Caco-2 (cell line): ENCODE measurements at regions not wholly inside any gene's neighbourhood (a gene's known extent, or its start where the extent isn't known, plus 50 kb on each side); places are given as distances from the start of the nearest gene placed in this dataset.
A peak's percentile ranks its signal among the peaks of the same experiment; 100 is the strongest.

ENCODE experiments used
- BruUV-seq: library from RNA; stranded (reverse); fragments of 400-500 nt; replicated peaks from 2 replicates; lab custom pipeline; 2021; lab: Mats Ljungman, UMichigan
- CTCF ChIA-PET: fragments of 300-600 bp; sonication (Branson Sonifier 250); formaldehyde crosslinking; loops from one replicate; lab custom pipeline; 2022; ENCODE audit warnings: antibody characterized with exemption; lab: Charles Lee
- POLR2A ChIA-PET: fragments of 300-600 bp; sonication (Branson Sonifier 250); formaldehyde crosslinking; loops from one replicate; lab custom pipeline; 2022; ENCODE audit warnings: antibody characterized with exemption; lab: Charles Lee
- DNase-seq, 2 experiments: peaks; one replicate each; pipeline versions ENCODE4 v3.0.0 to v3.0.0-alpha.2; 2020 to 2022
- H3K27me3 ChIP-seq: replicated peaks from 2 replicates; pipeline ENCODE4 v1.6.0; 2011; ENCODE audit warnings: low read length; ENCODE audit not compliant: control insufficient read depth, insufficient read depth
- H3K36me3 ChIP-seq: 2 replicates; pipeline ENCODE4 v1.5.1; 2011; ENCODE audit warnings: low read length; ENCODE audit not compliant: control insufficient read depth, insufficient read depth
- H3K4me1 ChIP-seq: fragments of 250-450 bp; sonication (Bioruptor Pico); 2 replicates; pipeline ENCODE4 v1.5.1; 2020; ENCODE audit warnings: mild to moderate bottlenecking
- H3K4me3 ChIP-seq: 2 replicates; pipeline ENCODE4 v1.5.1; 2011; ENCODE audit warnings: low read depth, mild to moderate bottlenecking, control low read depth, low read length
- H3K9me3 ChIP-seq: fragments of 250-450 bp; sonication (Bioruptor Pico); 2 replicates; pipeline ENCODE4 v1.5.1; 2020; ENCODE audit warnings: mild to moderate bottlenecking, moderate library complexity
- H3K27ac Mint-ChIP-seq: one replicate; pipeline ENCODE4 v1.8.0; 2022; ENCODE audit warnings: mixed read lengths; ENCODE audit not compliant: unreplicated experiment
- H3K27me3 Mint-ChIP-seq: one replicate; pipeline ENCODE4 v1.8.0; 2022; ENCODE audit warnings: mixed read lengths; ENCODE audit not compliant: insufficient read depth, unreplicated experiment
- H3K36me3 Mint-ChIP-seq: one replicate; pipeline ENCODE4 v1.8.0; 2022; ENCODE audit warnings: mild to moderate bottlenecking, mixed read lengths; ENCODE audit not compliant: insufficient read depth, unreplicated experiment
- H3K4me1 Mint-ChIP-seq: one replicate; pipeline ENCODE4 v1.8.0; 2022; ENCODE audit warnings: low read depth, mixed read lengths; ENCODE audit not compliant: unreplicated experiment
- H3K4me3 Mint-ChIP-seq: one replicate; pipeline ENCODE4 v1.8.0; 2022; ENCODE audit warnings: mild to moderate bottlenecking, moderate library complexity, mixed read lengths; ENCODE audit not compliant: unreplicated experiment
- H3K9me3 Mint-ChIP-seq: one replicate; pipeline ENCODE4 v1.8.0; 2022; ENCODE audit warnings: mixed read lengths; ENCODE audit not compliant: unreplicated experiment
- CTCF ChIP-seq, 2 experiments: fragments of 200-600 bp in 1 of 2; IDR thresholded peaks; 1 replicate in 1 of 2; 2 replicates in 1 of 2; pipeline versions ENCODE4 v1.5.1 to v1.8.0; 2011 to 2022; ENCODE audit warnings: antibody characterized with exemption in 1 of 2, control low read depth in 1 of 2, inconsistent platforms in 1 of 2, low read depth in 1 of 2, low read length in 1 of 2, mild to moderate bottlenecking in 1 of 2, moderate library complexity in 1 of 2; ENCODE audit not compliant: insufficient read depth in 1 of 2, severe bottlenecking in 1 of 2, unreplicated experiment in 1 of 2
- intact Hi-C: fragments of 100-400 bp; cut with micrococcal nuclease; formaldehyde crosslinking; loops from one replicate; pipeline ENCODE4 v1.10.0; 2022; ENCODE audit not compliant: unreplicated experiment

- TF ChIP-seq CTCF (IDR thresholded peaks at IDR 0.05; ENCODE audit: insufficient read depth in 1 of 2, low read depth in 1 of 2, low read length in 1 of 2, severe bottlenecking in 1 of 2, unreplicated experiment in 1 of 2): no peak
Observed at GRCh38 chr3:8416965-8417364, 84.7 kb upstream of the LMCD1 start.

GRCh38 chr3:8420612-8421011 is 81.0 kb upstream of the LMCD1 start:
- ChIA-PET POLR2A (no interaction called here), CTCF (no interaction called here)
- Mint-ChIP-seq H3K36me3 (no peaks in the 10 kb centered on the region), H3K4me3 (no peak overlapping the region), H3K27ac (no peak overlapping the region), H3K9me3 (peaks cover 10% of the 10 kb centered on the region), H3K27me3 (no peaks in the 10 kb centered on the region), H3K4me1 (no peaks in the 10 kb centered on the region)
- H3K9me3 ChIP-seq: peaks cover 8% of the 10 kb centered on the region; the same call in 1 of the 2 replicates
- no peaks in the 10 kb centered on the region for H3K27me3 ChIP-seq
- no peak overlapping the region for H3K4me3 ChIP-seq
- intact Hi-C loops: no loop called here
- no TSS peak for BruUV-seq
- DNase-seq: no peak
- H3K4me1 ChIP-seq: no peaks in the 10 kb centered on the region
- no peak for TF ChIP-seq CTCF (IDR thresholded peaks at IDR 0.05; ENCODE audit: insufficient read depth in 1 of 2, low read depth in 1 of 2, low read length in 1 of 2, severe bottlenecking in 1 of 2, unreplicated experiment in 1 of 2)
- H3K36me3 ChIP-seq: no peaks in the 10 kb centered on the region

More at GRCh38 chr3:8416965-8417364, 84.7 kb upstream of the LMCD1 start:
- H3K4me3 ChIP-seq: no peak overlapping the region
- ChIA-PET POLR2A (interaction anchor here (1.4 kb wide), 1 partner anchor 84 kb away, joined by 3 read pairs; the partner anchor contains the start of gene LMCD1), CTCF (interaction anchor here (0.5 to 5.1 kb wide), 9 partner anchors 14 to 304 kb away, joined by 3 to 54 read pairs (median 6); no protein-coding TSS in a partner anchor)
- no peaks in the 10 kb centered on the region for H3K27me3 ChIP-seq
- no peaks in the 10 kb centered on the region for H3K9me3 ChIP-seq
- BruUV-seq: no TSS peak
- H3K36me3 ChIP-seq: no peaks in the 10 kb centered on the region
- H3K4me3 Mint-ChIP-seq: no peak overlapping the region
- peak in 1 of 2 experiments; percentile 37 for DNase-seq
- intact Hi-C loops: loop anchor here (1.0 to 5.0 kb wide), 4 partner anchors 93 to 322 kb away; no protein-coding TSS in a partner anchor
- no peaks in the 10 kb centered on the region for H3K36me3 Mint-ChIP-seq
- no peaks in the 10 kb centered on the region for H3K9me3 Mint-ChIP-seq
- peaks cover 8% of the 10 kb centered on the region for H3K27me3 Mint-ChIP-seq
- H3K4me1 ChIP-seq: no peaks in the 10 kb centered on the region
- no peak overlapping the region for H3K27ac Mint-ChIP-seq
- no peaks in the 10 kb centered on the region for H3K4me1 Mint-ChIP-seq

- Mint-ChIP-seq H3K27ac (no peak overlapping the region), H3K4me1 (no peaks in the 10 kb centered on the region), H3K27me3 (no peaks in the 10 kb centered on the region), H3K9me3 (peaks cover 10% of the 10 kb centered on the region), H3K36me3 (no peaks in the 10 kb centered on the region), H3K4me3 (no peak overlapping the region)
- Histone ChIP-seq H3K27me3 (no peaks in the 10 kb centered on the region), H3K9me3 (peaks cover 8% of the 10 kb centered on the region; the same call in 1 of the 2 replicates), H3K4me3 (no peak overlapping the region), H3K36me3 (no peaks in the 10 kb centered on the region), H3K4me1 (no peaks in the 10 kb centered on the region)
- ChIA-PET POLR2A (no interaction called here), CTCF (no interaction called here)
- intact Hi-C loops: no loop called here
- BruUV-seq: no TSS peak
- no peak for TF ChIP-seq CTCF (IDR thresholded peaks at IDR 0.05; ENCODE audit: insufficient read depth in 1 of 2, low read depth in 1 of 2, low read length in 1 of 2, severe bottlenecking in 1 of 2, unreplicated experiment in 1 of 2)
- DNase-seq: no peak
Observed at GRCh38 chr3:8421267-8421666, 80.4 kb upstream of the LMCD1 start.
